CD14-positive monocyte (primary cell): ENCODE measurements at regions not wholly inside any gene's neighbourhood (a gene's known extent, or its start where the extent isn't known, plus 50 kb on each side); places are given as distances from the start of the nearest gene placed in this dataset.

Source experiments
- DNase-seq, 3 donors: peaks; one replicate each; pipeline ENCODE4 v3.0.0-alpha.2; 2011 to 2022
- H2AFZ ChIP-seq: 2 replicates; pipeline ENCODE4 v1.6.0; 2012; ENCODE audit warnings: mild to moderate bottlenecking, low read depth, low read length, inconsistent platforms; ENCODE audit not compliant: insufficient read depth, poor library complexity, severe bottlenecking
- H3K27ac ChIP-seq, 2 donors: 1 replicate in 1 of 2; 2 replicates in 1 of 2; pipeline ENCODE4 v1.5.1; 2012 to 2013; ENCODE audit warnings: low read length in 2 of 2, control low read depth in 1 of 2, inconsistent platforms in 1 of 2, low read depth in 1 of 2, mild to moderate bottlenecking in 1 of 2
- H3K27me3 ChIP-seq, 2 donors: one replicate each; pipeline versions ENCODE4 v1.6.0 to v1.6.1; 2011 to 2013; ENCODE audit warnings: low read length in 2 of 2; ENCODE audit not compliant: control insufficient read depth in 2 of 2, insufficient read depth in 2 of 2
- H3K36me3 ChIP-seq, 2 donors: replicated peaks in 1 of 2; 1 replicate in 1 of 2; 2 replicates in 1 of 2; pipeline versions ENCODE4 v1.5.1 to v1.6.1; 2012 to 2013; ENCODE audit warnings: low read length in 2 of 2, control low read depth in 1 of 2, inconsistent platforms in 1 of 2, mild to moderate bottlenecking in 1 of 2; ENCODE audit not compliant: insufficient read depth in 2 of 2, control insufficient read depth in 1 of 2
- H3K4me1 ChIP-seq, 2 donors: 1 replicate in 1 of 2; 2 replicates in 1 of 2; pipeline versions ENCODE4 v1.5.1 to v1.6.1; 2012 to 2013; ENCODE audit warnings: low read length in 2 of 2, control low read depth in 1 of 2, inconsistent platforms in 1 of 2, mild to moderate bottlenecking in 1 of 2, moderate library complexity in 1 of 2; ENCODE audit not compliant: insufficient read depth in 2 of 2, control insufficient read depth in 1 of 2
- H3K4me2 ChIP-seq: replicated peaks from 2 replicates; pipeline ENCODE3; 2012; ENCODE audit warnings: low read length, moderate library complexity, mild to moderate bottlenecking; ENCODE audit not compliant: poor library complexity, severe bottlenecking; ENCODE audit errors: extremely low read depth
- H3K4me3 ChIP-seq, 3 experiments: fragments of 200-600 bp in 1 of 3; sonication (generic) in 1 of 3; replicated peaks in 1 of 3; 1 replicate in 2 of 3; 2 replicates in 1 of 3; pipeline ENCODE4 v1.5.1; 2011 to 2013; ENCODE audit warnings: low read length in 3 of 3, mild to moderate bottlenecking in 3 of 3, control low read depth in 2 of 3, low read depth in 2 of 3, inconsistent platforms in 1 of 3, moderate library complexity in 1 of 3
- H3K79me2 ChIP-seq: 2 replicates; pipeline ENCODE4 v1.6.0; 2012; ENCODE audit warnings: mild to moderate bottlenecking, control low read depth, inconsistent platforms, low read length, moderate library complexity; ENCODE audit not compliant: insufficient read depth
- H3K9ac ChIP-seq: 2 replicates; pipeline ENCODE4 v1.6.0; 2017; ENCODE audit warnings: low read length, mild to moderate bottlenecking; ENCODE audit not compliant: insufficient read depth, poor library complexity, severe bottlenecking
- H3K9me3 ChIP-seq, 2 donors: replicated peaks in 1 of 2; 1 replicate in 1 of 2; 2 replicates in 1 of 2; pipeline versions ENCODE4 v1.5.1 to v1.6.1; 2012 to 2013; ENCODE audit warnings: low read length in 2 of 2, control low read depth in 1 of 2; ENCODE audit not compliant: control insufficient read depth in 1 of 2, insufficient read depth in 1 of 2
- H4K20me1 ChIP-seq: 2 replicates; pipeline ENCODE4 v1.6.0; 2012; ENCODE audit warnings: mild to moderate bottlenecking, low read length, control low read depth, moderate library complexity; ENCODE audit not compliant: insufficient read depth
- H3K27ac Mint-ChIP-seq, 7 donors: one replicate each; pipeline ENCODE4 v1.8.0; 2020; ENCODE audit warnings: mild to moderate bottlenecking in 7 of 7, mixed read lengths in 7 of 7, moderate library complexity in 6 of 7, inconsistent platforms in 2 of 7
- H3K27me3 Mint-ChIP-seq, 3 donors: one replicate each; pipeline ENCODE4 v1.8.0; 2021 to 2022; ENCODE audit warnings: low read depth in 3 of 3, mild to moderate bottlenecking in 3 of 3, mixed read lengths in 3 of 3, moderate library complexity in 3 of 3, inconsistent platforms in 1 of 3
- H3K36me3 Mint-ChIP-seq, 2 donors: one replicate each; pipeline ENCODE4 v1.8.0; 2020; ENCODE audit warnings: mixed read lengths in 2 of 2, inconsistent platforms in 1 of 2, mild to moderate bottlenecking in 1 of 2
- H3K4me1 Mint-ChIP-seq: one replicate; pipeline ENCODE4 v1.8.0; 2020; ENCODE audit warnings: mild to moderate bottlenecking, mixed read lengths
- H3K4me3 Mint-ChIP-seq, 2 donors: one replicate each; pipeline ENCODE4 v1.8.0; 2020; ENCODE audit warnings: mild to moderate bottlenecking in 2 of 2, mixed read lengths in 2 of 2, moderate library complexity in 1 of 2
- H3K9me3 Mint-ChIP-seq, 7 donors: one replicate each; pipeline ENCODE4 v1.8.0; 2020 to 2022; ENCODE audit warnings: mixed read lengths in 7 of 7, mild to moderate bottlenecking in 6 of 7, moderate library complexity in 6 of 7, inconsistent platforms in 2 of 7
- WGBS: methylation state at CpG from one replicate; pipeline ENCODE4 v1.1.5; 2013; ENCODE audit warnings: missing lambda C conversion rate; ENCODE audit not compliant: insufficient coverage; 5-methylcytosine and 5-hydroxymethylcytosine counted together
- intact Hi-C, 2 donors: fragments of 100-400 bp; cut with micrococcal nuclease; formaldehyde crosslinking; loops; one replicate each; pipeline versions ENCODE4 v1.15.0 to v1.15.1; 2023
- TF ChIP-seq, protein P1 (sequence below): fragments of 200-600 bp; IDR thresholded peaks from one replicate; pipeline ENCODE4 v1.8.0; 2022; ENCODE audit warnings: antibody characterized with exemption, mild to moderate bottlenecking

DNA sequence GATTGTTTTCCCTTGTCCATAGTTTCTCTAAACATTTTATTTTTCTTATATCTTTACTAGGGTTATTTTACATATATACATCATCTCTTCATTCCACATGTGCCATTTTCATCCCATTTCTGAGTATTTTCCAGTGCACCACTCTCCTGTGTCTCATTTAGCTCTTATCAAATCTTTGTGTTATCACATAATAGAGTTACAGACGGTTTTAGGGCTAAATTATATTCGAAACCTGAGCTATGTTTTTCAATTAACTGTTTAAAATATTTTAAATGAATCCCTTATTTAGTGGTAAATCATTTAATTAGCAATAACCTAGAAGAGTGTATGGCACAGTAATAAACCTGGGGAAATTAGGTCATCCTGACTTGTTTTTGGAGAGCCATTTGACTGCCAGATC is 160.4 kb upstream of the DCN start:
- no peak overlapping the region for H3K9ac ChIP-seq
- no CpG with 5 or more reads among the region's 2 CpGs for WGBS
- Mint-ChIP-seq H3K27ac (no peak overlapping the region), H3K27me3 (peaks cover 0 to 2% (median 0%) of the 10 kb centered on the region in 3 donors), H3K4me1 (no peaks in the 10 kb centered on the region), H3K9me3 (no peaks in the 10 kb centered on the region), H3K36me3 (no peaks in the 10 kb centered on the region), H3K4me3 (no peak overlapping the region)
- no peaks in the 10 kb centered on the region for H3K27me3 ChIP-seq
- TF ChIP-seq, protein P1, sequence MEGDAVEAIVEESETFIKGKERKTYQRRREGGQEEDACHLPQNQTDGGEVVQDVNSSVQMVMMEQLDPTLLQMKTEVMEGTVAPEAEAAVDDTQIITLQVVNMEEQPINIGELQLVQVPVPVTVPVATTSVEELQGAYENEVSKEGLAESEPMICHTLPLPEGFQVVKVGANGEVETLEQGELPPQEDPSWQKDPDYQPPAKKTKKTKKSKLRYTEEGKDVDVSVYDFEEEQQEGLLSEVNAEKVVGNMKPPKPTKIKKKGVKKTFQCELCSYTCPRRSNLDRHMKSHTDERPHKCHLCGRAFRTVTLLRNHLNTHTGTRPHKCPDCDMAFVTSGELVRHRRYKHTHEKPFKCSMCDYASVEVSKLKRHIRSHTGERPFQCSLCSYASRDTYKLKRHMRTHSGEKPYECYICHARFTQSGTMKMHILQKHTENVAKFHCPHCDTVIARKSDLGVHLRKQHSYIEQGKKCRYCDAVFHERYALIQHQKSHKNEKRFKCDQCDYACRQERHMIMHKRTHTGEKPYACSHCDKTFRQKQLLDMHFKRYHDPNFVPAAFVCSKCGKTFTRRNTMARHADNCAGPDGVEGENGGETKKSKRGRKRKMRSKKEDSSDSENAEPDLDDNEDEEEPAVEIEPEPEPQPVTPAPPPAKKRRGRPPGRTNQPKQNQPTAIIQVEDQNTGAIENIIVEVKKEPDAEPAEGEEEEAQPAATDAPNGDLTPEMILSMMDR: no peak
- no peaks in the 10 kb centered on the region for H3K4me1 ChIP-seq
- no peaks in the 10 kb centered on the region for H4K20me1 ChIP-seq
- H3K4me2 ChIP-seq: no peak overlapping the region
- H2AFZ ChIP-seq: no peak overlapping the region
- H3K4me3 ChIP-seq: no peak overlapping the region
- intact Hi-C loops: no loop called here
- no peak overlapping the region for H3K27ac ChIP-seq
- no peaks in the 10 kb centered on the region for H3K9me3 ChIP-seq
- no peaks in the 10 kb centered on the region for H3K79me2 ChIP-seq
- DNase-seq: no peak
- H3K36me3 ChIP-seq: no peaks in the 10 kb centered on the region

DNA sequence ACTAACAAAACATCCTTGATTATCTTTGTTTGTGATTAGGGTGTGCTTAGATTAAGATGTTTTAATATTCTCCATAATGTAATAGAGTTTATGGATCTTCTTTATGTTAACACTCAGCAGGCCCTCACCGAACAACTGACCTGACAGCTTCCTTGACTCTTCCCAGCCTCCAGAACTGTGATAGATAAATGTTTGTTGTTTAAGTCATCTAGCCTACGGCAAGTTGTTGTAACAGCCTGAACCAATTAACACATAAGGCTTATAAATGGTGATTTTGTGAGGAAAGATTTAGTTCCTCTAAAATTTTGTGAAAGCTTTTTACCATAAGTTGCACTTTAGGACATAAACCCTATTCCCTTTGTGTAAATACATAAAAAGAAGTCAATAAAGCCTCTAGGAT is 156.5 kb upstream of the DCN start:
- H3K27ac ChIP-seq: no peak overlapping the region
- no peak overlapping the region for H2AFZ ChIP-seq
- no peaks in the 10 kb centered on the region for H4K20me1 ChIP-seq
- Mint-ChIP-seq H3K4me3 (no peak overlapping the region), H3K27ac (no peak overlapping the region), H3K4me1 (no peaks in the 10 kb centered on the region), H3K36me3 (no peaks in the 10 kb centered on the region), H3K27me3 (peaks cover 0 to 4% (median 0%) of the 10 kb centered on the region in 3 donors), H3K9me3 (no peaks in the 10 kb centered on the region)
- no peaks in the 10 kb centered on the region for H3K79me2 ChIP-seq
- intact Hi-C loops: no loop called here
- no peak for DNase-seq
- no peak overlapping the region for H3K4me3 ChIP-seq
- WGBS: no CpG with 5 or more reads among the region's 2 CpGs
- H3K4me1 ChIP-seq: no peaks in the 10 kb centered on the region
- H3K36me3 ChIP-seq: no peaks in the 10 kb centered on the region
- H3K9ac ChIP-seq: no peak overlapping the region
- H3K4me2 ChIP-seq: no peak overlapping the region
- no peaks in the 10 kb centered on the region for H3K27me3 ChIP-seq
- no peaks in the 10 kb centered on the region for H3K9me3 ChIP-seq
- TF ChIP-seq, protein P1: no peak
